ENCODE measurements at regions not wholly inside any gene's neighbourhood (a gene's known extent, or its start where the extent isn't known, plus 50 kb on each side); places are given as distances from the start of the nearest gene placed in this dataset.
A peak's percentile ranks its signal among the peaks of the same experiment; 100 is the strongest.

GRCh38 chr2:145813481-145813880, 1293.6 kb upstream of the ZEB2 start:
- no peak for DNase-seq
- H3K4me3 ChIP-seq (ENCODE audit: low read length): no peak overlapping the region
- H3K27ac ChIP-seq (ENCODE audit: low read length): no peak overlapping the region
- WGBS: 35% methylated on average over 3 of the region's 3 CpGs
- H3K9me3 ChIP-seq (ENCODE audit: control insufficient read depth, low read length): no peaks in the 10 kb centered on the region
- ATAC-seq: no peak
- intact Hi-C loops (cut with DNase I): no loop called here
- no peaks in the 10 kb centered on the region for H3K27me3 ChIP-seq (ENCODE audit: control insufficient read depth, insufficient read depth)
- H3K4me1 ChIP-seq (ENCODE audit: control insufficient read depth, insufficient read depth, low read length): no peaks in the 10 kb centered on the region

GRCh38 chr2:145812165-145812554, 1292.2 kb upstream of the ZEB2 start:
- ATAC-seq: no peak
- no peaks in the 10 kb centered on the region for H3K27me3 ChIP-seq (ENCODE audit: control insufficient read depth, insufficient read depth)

GRCh38 chr2:145811276-145812164, 1291.6 kb upstream of the ZEB2 start:
- Histone ChIP-seq H3K4me1 (ENCODE audit: control insufficient read depth, insufficient read depth, low read length) (no peaks in the 10 kb centered on the region), H3K4me3 (ENCODE audit: low read length) (no peak overlapping the region), H3K27me3 (ENCODE audit: control insufficient read depth, insufficient read depth) (no peaks in the 10 kb centered on the region), H3K27ac (ENCODE audit: low read length) (no peak overlapping the region), H3K9me3 (ENCODE audit: control insufficient read depth, low read length) (no peaks in the 10 kb centered on the region)
- DNase-seq (no peak), ATAC-seq (peak; percentile 47 to 81)
- intact Hi-C loops (cut with DNase I): no loop called here
- 22% methylated on average over 6 of the region's 6 CpGs for WGBS

More at GRCh38 chr2:145812165-145812554, 1292.2 kb upstream of the ZEB2 start:
- intact Hi-C loops (cut with DNase I): no loop called here
- H3K9me3 ChIP-seq (ENCODE audit: control insufficient read depth, low read length): no peaks in the 10 kb centered on the region
- H3K4me3 ChIP-seq (ENCODE audit: low read length): no peak overlapping the region
- WGBS: 74% methylated on average over 2 of the region's 2 CpGs
- H3K27ac ChIP-seq (ENCODE audit: low read length): no peak overlapping the region
- DNase-seq: no peak
- H3K4me1 ChIP-seq (ENCODE audit: control insufficient read depth, insufficient read depth, low read length): no peaks in the 10 kb centered on the region

GRCh38 chr2:145807968-145808367, 1288.0 kb upstream of the ZEB2 start:
- intact Hi-C loops (cut with DNase I): no loop called here

GRCh38 chr2:145807554-145807953, 1287.6 kb upstream of the ZEB2 start:
- H3K4me3 ChIP-seq (ENCODE audit: low read length): no peak overlapping the region
- no peaks in the 10 kb centered on the region for H3K27me3 ChIP-seq (ENCODE audit: control insufficient read depth, insufficient read depth)
- no peak overlapping the region for H3K27ac ChIP-seq (ENCODE audit: low read length)
- ATAC-seq: no peak
- DNase-seq: no peak
- intact Hi-C loops (cut with DNase I): no loop called here
- no peaks in the 10 kb centered on the region for H3K4me1 ChIP-seq (ENCODE audit: control insufficient read depth, insufficient read depth, low read length)
- 91% methylated on average over 3 of the region's 3 CpGs for WGBS
- no peaks in the 10 kb centered on the region for H3K9me3 ChIP-seq (ENCODE audit: control insufficient read depth, low read length)

More at GRCh38 chr2:145807968-145808367, 1288.0 kb upstream of the ZEB2 start:
- no peak for ATAC-seq
- H3K4me3 ChIP-seq (ENCODE audit: low read length): no peak overlapping the region
- no peaks in the 10 kb centered on the region for H3K4me1 ChIP-seq (ENCODE audit: control insufficient read depth, insufficient read depth, low read length)
- no peak for DNase-seq
- H3K27ac ChIP-seq (ENCODE audit: low read length): no peak overlapping the region
- H3K9me3 ChIP-seq (ENCODE audit: control insufficient read depth, low read length): no peaks in the 10 kb centered on the region
- no peaks in the 10 kb centered on the region for H3K27me3 ChIP-seq (ENCODE audit: control insufficient read depth, insufficient read depth)

- Histone ChIP-seq H3K27me3 (ENCODE audit: control insufficient read depth, insufficient read depth) (no peaks in the 10 kb centered on the region), H3K4me3 (ENCODE audit: low read length) (no peak overlapping the region), H3K4me1 (ENCODE audit: control insufficient read depth, insufficient read depth, low read length) (no peaks in the 10 kb centered on the region), H3K9me3 (ENCODE audit: control insufficient read depth, low read length) (no peaks in the 10 kb centered on the region), H3K27ac (ENCODE audit: low read length) (no peak overlapping the region)
- intact Hi-C loops (cut with DNase I): no loop called here
- ATAC-seq: no peak
- no peak for DNase-seq
Observed at GRCh38 chr2:145806546-145806945, 1286.6 kb upstream of the ZEB2 start.

GRCh38 chr2:145802133-145802532, 1282.2 kb upstream of the ZEB2 start:
- no peaks in the 10 kb centered on the region for H3K4me1 ChIP-seq (ENCODE audit: control insufficient read depth, insufficient read depth, low read length)
- no peaks in the 10 kb centered on the region for H3K27me3 ChIP-seq (ENCODE audit: control insufficient read depth, insufficient read depth)
- no peaks in the 10 kb centered on the region for H3K9me3 ChIP-seq (ENCODE audit: control insufficient read depth, low read length)
- no peak for ATAC-seq
- intact Hi-C loops (cut with DNase I): no loop called here
- 64% methylated on average over 1 of the region's 1 CpG for WGBS
- no peak overlapping the region for H3K27ac ChIP-seq (ENCODE audit: low read length)
- H3K4me3 ChIP-seq (ENCODE audit: low read length): no peak overlapping the region
- DNase-seq: no peak

GRCh38 chr2:145801210-145801609, 1281.3 kb upstream of the ZEB2 start:
- H3K4me3 ChIP-seq (ENCODE audit: low read length): no peak overlapping the region
- no peaks in the 10 kb centered on the region for H3K4me1 ChIP-seq (ENCODE audit: control insufficient read depth, insufficient read depth, low read length)

GRCh38 chr2:145800151-145801091, 1280.5 kb upstream of the ZEB2 start:
- H3K27ac ChIP-seq (ENCODE audit: low read length): no peak overlapping the region
- intact Hi-C loops (cut with DNase I): no loop called here
- 66% methylated on average over 6 of the region's 6 CpGs for WGBS

More at GRCh38 chr2:145801210-145801609, 1281.3 kb upstream of the ZEB2 start:
- no peak overlapping the region for H3K27ac ChIP-seq (ENCODE audit: low read length)
- intact Hi-C loops (cut with DNase I): no loop called here
- no peaks in the 10 kb centered on the region for H3K9me3 ChIP-seq (ENCODE audit: control insufficient read depth, low read length)
- DNase-seq (no peak), ATAC-seq (no peak)
- 94% methylated on average over 1 of the region's 1 CpG for WGBS
- H3K27me3 ChIP-seq (ENCODE audit: control insufficient read depth, insufficient read depth): no peaks in the 10 kb centered on the region

GRCh38 chr2:145799595-145800108, 1279.7 kb upstream of the ZEB2 start:
- no peaks in the 10 kb centered on the region for H3K27me3 ChIP-seq (ENCODE audit: control insufficient read depth, insufficient read depth)
- no peak overlapping the region for H3K27ac ChIP-seq (ENCODE audit: low read length)
- ATAC-seq (no peak), DNase-seq (no peak)
- H3K4me1 ChIP-seq (ENCODE audit: control insufficient read depth, insufficient read depth, low read length): no peaks in the 10 kb centered on the region
- H3K9me3 ChIP-seq (ENCODE audit: control insufficient read depth, low read length): no peaks in the 10 kb centered on the region
- no peak overlapping the region for H3K4me3 ChIP-seq (ENCODE audit: low read length)
- WGBS: 94% methylated on average over 7 of the region's 7 CpGs
- intact Hi-C loops (cut with DNase I): no loop called here

More at GRCh38 chr2:145800151-145801091, 1280.5 kb upstream of the ZEB2 start:
- DNase-seq: no peak
- ATAC-seq: no peak
- Histone ChIP-seq H3K9me3 (ENCODE audit: control insufficient read depth, low read length) (no peaks in the 10 kb centered on the region), H3K4me1 (ENCODE audit: control insufficient read depth, insufficient read depth, low read length) (no peaks in the 10 kb centered on the region), H3K27me3 (ENCODE audit: control insufficient read depth, insufficient read depth) (no peaks in the 10 kb centered on the region), H3K4me3 (ENCODE audit: low read length) (no peak overlapping the region)

GRCh38 chr2:145798419-145798818, 1278.5 kb upstream of the ZEB2 start:
- intact Hi-C loops (cut with DNase I): no loop called here
- Histone ChIP-seq H3K9me3 (ENCODE audit: control insufficient read depth, low read length) (no peaks in the 10 kb centered on the region), H3K4me3 (ENCODE audit: low read length) (no peak overlapping the region), H3K4me1 (ENCODE audit: control insufficient read depth, insufficient read depth, low read length) (no peaks in the 10 kb centered on the region), H3K27me3 (ENCODE audit: control insufficient read depth, insufficient read depth) (no peaks in the 10 kb centered on the region), H3K27ac (ENCODE audit: low read length) (no peak overlapping the region)
- ATAC-seq (no peak), DNase-seq (no peak)
- WGBS: 94% methylated on average over 1 of the region's 1 CpG
